ENCODE measurements at regions not wholly inside any gene's neighbourhood (a gene's known extent, or its start where the extent isn't known, plus 50 kb on each side); places are given as distances from the start of the nearest gene placed in this dataset.
A peak's percentile ranks its signal among the peaks of the same experiment; 100 is the strongest.

DNA sequence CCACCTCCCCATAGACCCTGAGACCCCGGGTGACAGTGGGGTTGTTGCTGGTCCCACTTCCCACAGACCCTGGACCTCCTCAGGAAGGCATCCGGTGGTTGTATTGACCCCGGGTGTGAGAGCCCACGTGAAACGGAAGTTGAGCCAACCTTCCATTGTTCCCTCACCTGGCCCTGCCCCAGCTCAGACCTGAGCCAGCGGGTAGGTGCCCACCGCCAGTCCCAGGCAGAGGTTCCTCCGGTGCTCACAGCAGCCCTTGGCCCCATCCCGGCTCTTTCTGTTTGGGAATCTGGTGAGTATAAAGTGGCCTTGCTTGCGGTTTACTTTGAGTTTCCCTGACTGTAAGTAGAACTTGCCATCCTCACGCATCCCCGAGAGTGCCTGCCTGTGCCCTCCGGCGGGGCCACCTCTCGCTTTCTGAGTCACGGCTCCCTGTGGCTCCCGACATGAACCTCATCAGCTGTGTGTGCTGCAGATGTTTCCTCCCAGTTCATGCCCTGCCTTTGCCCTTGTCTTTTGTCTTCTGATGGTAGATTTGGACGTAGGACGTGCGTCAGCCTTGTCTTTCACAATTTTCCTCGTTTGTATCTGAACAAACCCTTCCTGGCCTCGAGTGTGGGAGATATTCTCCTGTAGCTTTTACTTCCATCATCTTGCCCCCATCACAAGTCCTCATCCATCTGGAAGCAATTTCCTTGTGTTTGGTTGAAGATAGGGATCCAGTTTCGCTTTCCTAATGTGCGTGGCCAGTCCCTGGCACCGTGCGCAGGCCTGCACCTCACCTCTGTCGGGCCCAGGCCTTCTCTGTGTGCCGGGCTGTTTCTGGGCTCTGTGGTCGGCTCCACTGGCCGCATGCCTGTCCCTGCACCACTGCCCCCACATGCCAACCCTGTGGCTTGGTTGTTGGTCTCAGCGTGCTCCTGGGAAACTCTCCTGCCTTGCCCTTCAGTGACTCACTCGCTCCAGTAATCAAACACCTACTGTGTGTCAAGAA, 76.0 kb downstream of the METRNL start:
- Mint-ChIP-seq H3K4me1 (ENCODE audit: low read depth, unreplicated experiment) (peaks cover 20% of the 10 kb centered on the region), H3K36me3 (ENCODE audit: insufficient read depth, unreplicated experiment) (no peaks in the 10 kb centered on the region), H3K27ac (ENCODE audit: unreplicated experiment) (peak overlapping the region; percentile 70), H3K27me3 (ENCODE audit: insufficient read depth, unreplicated experiment) (no peaks in the 10 kb centered on the region), H3K9me3 (ENCODE audit: unreplicated experiment) (no peaks in the 10 kb centered on the region), H3K4me3 (ENCODE audit: unreplicated experiment) (no peak overlapping the region)
- no peak for TF ChIP-seq CTCF (IDR thresholded peaks at IDR 0.05; ENCODE audit: insufficient read depth in 1 of 2, low read depth in 1 of 2, low read length in 1 of 2, severe bottlenecking in 1 of 2, unreplicated experiment in 1 of 2)
- ChIA-PET POLR2A (no interaction called here), CTCF (no interaction called here)
- no peaks in the 10 kb centered on the region for H3K27me3 ChIP-seq (replicated peaks; ENCODE audit: control insufficient read depth, insufficient read depth, low read length)
- H3K4me3 ChIP-seq (ENCODE audit: low read depth, low read length): no peak overlapping the region
- peaks cover 22% of the 10 kb centered on the region for H3K4me1 ChIP-seq
- intact Hi-C loops (cut with micrococcal nuclease; ENCODE audit: unreplicated experiment): no loop called here
- no TSS peak for BruUV-seq (replicated peaks)
- H3K36me3 ChIP-seq (ENCODE audit: control insufficient read depth, insufficient read depth, low read length): no peaks in the 10 kb centered on the region
- no peak for DNase-seq
- no peaks in the 10 kb centered on the region for H3K9me3 ChIP-seq

- CTCF ChIA-PET: no interaction called here
- H3K4me1 Mint-ChIP-seq (ENCODE audit: low read depth, unreplicated experiment): peaks cover 11% of the 10 kb centered on the region
- no peaks in the 10 kb centered on the region for H3K9me3 ChIP-seq
- H3K27ac Mint-ChIP-seq (ENCODE audit: unreplicated experiment): no peak overlapping the region
- H3K9me3 Mint-ChIP-seq (ENCODE audit: unreplicated experiment): no peaks in the 10 kb centered on the region
- peaks cover 12% of the 10 kb centered on the region for H3K4me1 ChIP-seq
- H3K36me3 ChIP-seq (ENCODE audit: control insufficient read depth, insufficient read depth, low read length): no peaks in the 10 kb centered on the region
- H3K36me3 Mint-ChIP-seq (ENCODE audit: insufficient read depth, unreplicated experiment): no peaks in the 10 kb centered on the region
- DNase-seq: no peak
- intact Hi-C loops (cut with micrococcal nuclease; ENCODE audit: unreplicated experiment): no loop called here
- no peak for TF ChIP-seq CTCF (IDR thresholded peaks at IDR 0.05; ENCODE audit: insufficient read depth in 1 of 2, low read depth in 1 of 2, low read length in 1 of 2, severe bottlenecking in 1 of 2, unreplicated experiment in 1 of 2)
- BruUV-seq (replicated peaks): no TSS peak
- no peaks in the 10 kb centered on the region for H3K27me3 ChIP-seq (replicated peaks; ENCODE audit: control insufficient read depth, insufficient read depth, low read length)
- no peaks in the 10 kb centered on the region for H3K27me3 Mint-ChIP-seq (ENCODE audit: insufficient read depth, unreplicated experiment)
- H3K4me3 Mint-ChIP-seq (ENCODE audit: unreplicated experiment): no peak overlapping the region
- no peak overlapping the region for H3K4me3 ChIP-seq (ENCODE audit: low read depth, low read length)
- POLR2A ChIA-PET: no interaction called here
Observed at GRCh38 chr17:83156408-83156807, 77.0 kb downstream of the METRNL start.

- H3K9me3 ChIP-seq: no peaks in the 10 kb centered on the region
- H3K4me1 ChIP-seq: no peaks in the 10 kb centered on the region
- H3K4me1 Mint-ChIP-seq (ENCODE audit: low read depth, unreplicated experiment): no peaks in the 10 kb centered on the region
- no peak overlapping the region for H3K27ac Mint-ChIP-seq (ENCODE audit: unreplicated experiment)
- intact Hi-C loops (cut with micrococcal nuclease; ENCODE audit: unreplicated experiment): no loop called here
- no peak overlapping the region for H3K4me3 ChIP-seq (ENCODE audit: low read depth, low read length)
- POLR2A ChIA-PET: no interaction called here
- H3K4me3 Mint-ChIP-seq (ENCODE audit: unreplicated experiment): no peak overlapping the region
- H3K27me3 Mint-ChIP-seq (ENCODE audit: insufficient read depth, unreplicated experiment): peaks cover 3% of the 10 kb centered on the region
- no peaks in the 10 kb centered on the region for H3K36me3 ChIP-seq (ENCODE audit: control insufficient read depth, insufficient read depth, low read length)
- H3K9me3 Mint-ChIP-seq (ENCODE audit: unreplicated experiment): no peaks in the 10 kb centered on the region
- no peaks in the 10 kb centered on the region for H3K36me3 Mint-ChIP-seq (ENCODE audit: insufficient read depth, unreplicated experiment)
- no TSS peak for BruUV-seq (replicated peaks)
- no peaks in the 10 kb centered on the region for H3K27me3 ChIP-seq (replicated peaks; ENCODE audit: control insufficient read depth, insufficient read depth, low read length)
- TF ChIP-seq CTCF (IDR thresholded peaks at IDR 0.05; ENCODE audit: insufficient read depth in 1 of 2, low read depth in 1 of 2, low read length in 1 of 2, severe bottlenecking in 1 of 2, unreplicated experiment in 1 of 2): no peak
- no peak for DNase-seq
- CTCF ChIA-PET: no interaction called here
Observed at GRCh38 chr17:83159204-83160049, 80.0 kb downstream of the METRNL start.

Data from Caco-2 (cell line).